Calu3 (cell line): ENCODE measurements at regions not wholly inside any gene's neighbourhood (a gene's known extent, or its start where the extent isn't known, plus 50 kb on each side); places are given as distances from the start of the nearest gene placed in this dataset.

ENCODE experiments used
- BruUV-seq: library from RNA; stranded (reverse); fragments of 400-500 nt; replicated peaks from 2 replicates; lab custom pipeline; 2021; lab: Mats Ljungman, UMichigan
- CTCF ChIA-PET: fragments of 300-600 bp; sonication (Branson Sonifier 250); formaldehyde crosslinking; loops from one replicate; lab custom pipeline; 2022; ENCODE audit warnings: antibody characterized with exemption; lab: Charles Lee
- DNase-seq: peaks from one replicate; pipeline ENCODE4 v3.0.0; 2022
- H3K27ac Mint-ChIP-seq: one replicate; pipeline ENCODE4 v1.8.0; 2022; ENCODE audit warnings: mixed read lengths; ENCODE audit not compliant: unreplicated experiment
- H3K27me3 Mint-ChIP-seq: one replicate; pipeline ENCODE4 v1.8.0; 2022; ENCODE audit warnings: mixed read lengths; ENCODE audit not compliant: unreplicated experiment
- H3K36me3 Mint-ChIP-seq: one replicate; pipeline ENCODE4 v1.8.0; 2022; ENCODE audit warnings: mild to moderate bottlenecking, moderate library complexity, mixed read lengths; ENCODE audit not compliant: insufficient read depth, unreplicated experiment
- H3K4me1 Mint-ChIP-seq: one replicate; pipeline ENCODE4 v1.8.0; 2022; ENCODE audit warnings: mild to moderate bottlenecking, low read depth, mixed read lengths; ENCODE audit not compliant: unreplicated experiment
- H3K4me3 Mint-ChIP-seq: one replicate; pipeline ENCODE4 v1.8.0; 2022; ENCODE audit warnings: mild to moderate bottlenecking, low read depth, moderate library complexity, mixed read lengths; ENCODE audit not compliant: unreplicated experiment
- H3K9me3 Mint-ChIP-seq: one replicate; pipeline ENCODE4 v1.8.0; 2022; ENCODE audit warnings: low read depth, mixed read lengths; ENCODE audit not compliant: unreplicated experiment
- intact Hi-C: fragments of 100-400 bp; cut with micrococcal nuclease; formaldehyde crosslinking; loops from one replicate; pipeline ENCODE4 v1.10.0; 2022; ENCODE audit not compliant: unreplicated experiment
- TF ChIP-seq, protein P1 (sequence below): fragments of 200-600 bp; IDR thresholded peaks from one replicate; pipeline ENCODE4 v1.8.0; 2022; ENCODE audit warnings: antibody characterized with exemption; ENCODE audit not compliant: unreplicated experiment

DNA sequence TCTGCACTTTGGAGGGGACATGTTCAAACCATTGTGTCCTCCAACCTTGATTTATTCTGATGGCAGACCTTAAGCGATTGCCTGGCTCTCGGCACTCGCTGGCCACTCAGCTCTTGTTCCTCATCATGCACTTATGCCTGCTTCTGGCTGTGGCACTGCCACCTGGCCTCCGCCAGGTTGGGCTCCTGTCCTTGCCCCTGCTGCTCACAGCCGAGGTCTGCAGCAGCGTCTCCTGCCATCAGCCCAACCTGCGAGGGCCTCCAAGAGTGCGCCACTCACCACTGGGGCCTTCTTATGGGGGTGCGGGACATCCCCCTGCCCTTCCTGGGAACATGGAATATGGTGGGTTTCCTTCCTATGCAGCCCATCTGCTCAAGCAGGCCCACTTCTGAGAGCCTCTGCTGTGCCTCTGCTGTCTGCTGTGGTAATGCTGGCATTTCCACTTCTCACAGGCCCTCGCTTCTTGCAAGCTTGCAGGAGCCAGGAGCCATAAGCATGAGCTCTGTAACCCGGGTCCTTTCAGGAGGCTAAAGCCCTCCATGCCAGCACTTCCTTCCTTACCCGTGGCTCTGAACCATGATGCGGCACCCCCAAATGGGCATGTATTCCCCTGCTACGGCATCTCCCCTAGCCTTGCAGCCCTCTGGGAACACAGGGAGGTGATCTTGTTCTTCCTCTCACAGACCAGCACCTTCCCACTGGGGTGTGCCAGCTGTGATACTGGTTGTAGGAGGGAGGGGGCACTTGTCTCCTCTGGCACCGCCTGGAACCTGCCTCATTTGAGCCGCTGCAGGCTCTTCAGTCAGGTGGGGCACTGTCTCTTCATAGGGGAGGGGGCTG is 58.6 kb upstream of the HS6ST1 start:
- CTCF ChIA-PET, result no interaction called here
- no peak overlapping the region for H3K27ac Mint-ChIP-seq

DNA sequence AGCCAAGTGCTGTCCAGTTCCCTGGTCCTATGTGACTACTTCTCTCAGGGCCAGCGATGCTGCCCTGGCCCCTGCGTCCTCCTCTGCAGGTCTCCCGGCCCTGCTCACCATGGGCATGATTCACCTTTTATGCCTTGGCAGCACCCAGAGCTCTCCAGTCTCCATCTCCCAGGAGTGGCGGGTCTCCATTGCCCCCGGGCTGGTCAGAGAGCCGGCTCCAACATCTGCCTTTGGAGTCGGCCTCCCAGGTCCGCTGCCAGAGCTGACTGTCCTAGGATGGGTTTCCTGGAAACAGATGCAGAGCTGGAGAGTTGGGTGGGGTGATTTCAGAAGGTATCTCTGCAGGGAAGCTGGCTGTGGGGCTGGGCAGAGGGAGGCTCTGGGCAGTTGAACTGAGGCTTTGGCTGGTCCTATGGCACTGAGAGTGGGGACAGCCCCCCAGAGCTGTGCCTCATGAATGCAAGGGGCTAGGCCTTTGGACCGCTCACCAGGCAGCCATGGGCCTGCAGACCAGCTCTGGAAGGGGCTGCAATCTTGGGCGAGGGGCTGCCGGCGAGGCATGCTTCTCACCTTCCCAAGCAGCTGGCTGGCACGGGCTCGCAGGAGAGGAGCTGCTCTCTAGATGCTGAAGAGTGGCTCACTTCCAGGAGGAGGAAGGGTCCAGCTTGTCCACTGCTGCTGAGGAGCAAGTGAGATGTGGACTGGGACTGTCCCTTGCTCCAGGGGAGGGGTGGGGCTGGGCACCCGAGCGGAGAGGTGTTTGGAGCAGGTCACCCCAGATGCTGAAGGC is 59.8 kb upstream of the HS6ST1 start:
- TF ChIP-seq, protein P1, sequence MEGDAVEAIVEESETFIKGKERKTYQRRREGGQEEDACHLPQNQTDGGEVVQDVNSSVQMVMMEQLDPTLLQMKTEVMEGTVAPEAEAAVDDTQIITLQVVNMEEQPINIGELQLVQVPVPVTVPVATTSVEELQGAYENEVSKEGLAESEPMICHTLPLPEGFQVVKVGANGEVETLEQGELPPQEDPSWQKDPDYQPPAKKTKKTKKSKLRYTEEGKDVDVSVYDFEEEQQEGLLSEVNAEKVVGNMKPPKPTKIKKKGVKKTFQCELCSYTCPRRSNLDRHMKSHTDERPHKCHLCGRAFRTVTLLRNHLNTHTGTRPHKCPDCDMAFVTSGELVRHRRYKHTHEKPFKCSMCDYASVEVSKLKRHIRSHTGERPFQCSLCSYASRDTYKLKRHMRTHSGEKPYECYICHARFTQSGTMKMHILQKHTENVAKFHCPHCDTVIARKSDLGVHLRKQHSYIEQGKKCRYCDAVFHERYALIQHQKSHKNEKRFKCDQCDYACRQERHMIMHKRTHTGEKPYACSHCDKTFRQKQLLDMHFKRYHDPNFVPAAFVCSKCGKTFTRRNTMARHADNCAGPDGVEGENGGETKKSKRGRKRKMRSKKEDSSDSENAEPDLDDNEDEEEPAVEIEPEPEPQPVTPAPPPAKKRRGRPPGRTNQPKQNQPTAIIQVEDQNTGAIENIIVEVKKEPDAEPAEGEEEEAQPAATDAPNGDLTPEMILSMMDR, result no peak
- Mint-ChIP-seq H3K4me1 (no peaks in the 10 kb centered on the region), H3K27ac (no peak overlapping the region), H3K27me3 (peaks cover 5% of the 10 kb centered on the region), H3K4me3 (no peak overlapping the region), H3K9me3 (no peaks in the 10 kb centered on the region), H3K36me3 (no peaks in the 10 kb centered on the region)
- no peak for DNase-seq
- BruUV-seq, result no TSS peak
- CTCF ChIA-PET, result no interaction called here
- intact Hi-C loops, result no loop called here

More for the DNA sequence above, 58.6 kb upstream of the HS6ST1 start:
- no TSS peak for BruUV-seq
- Mint-ChIP-seq H3K27me3 (peaks cover 8% of the 10 kb centered on the region), H3K36me3 (no peaks in the 10 kb centered on the region), H3K4me3 (no peak overlapping the region), H3K4me1 (no peaks in the 10 kb centered on the region), H3K9me3 (no peaks in the 10 kb centered on the region)
- no peak for DNase-seq
- TF ChIP-seq, protein P1, result no peak
- intact Hi-C loops, result no loop called here

DNA sequence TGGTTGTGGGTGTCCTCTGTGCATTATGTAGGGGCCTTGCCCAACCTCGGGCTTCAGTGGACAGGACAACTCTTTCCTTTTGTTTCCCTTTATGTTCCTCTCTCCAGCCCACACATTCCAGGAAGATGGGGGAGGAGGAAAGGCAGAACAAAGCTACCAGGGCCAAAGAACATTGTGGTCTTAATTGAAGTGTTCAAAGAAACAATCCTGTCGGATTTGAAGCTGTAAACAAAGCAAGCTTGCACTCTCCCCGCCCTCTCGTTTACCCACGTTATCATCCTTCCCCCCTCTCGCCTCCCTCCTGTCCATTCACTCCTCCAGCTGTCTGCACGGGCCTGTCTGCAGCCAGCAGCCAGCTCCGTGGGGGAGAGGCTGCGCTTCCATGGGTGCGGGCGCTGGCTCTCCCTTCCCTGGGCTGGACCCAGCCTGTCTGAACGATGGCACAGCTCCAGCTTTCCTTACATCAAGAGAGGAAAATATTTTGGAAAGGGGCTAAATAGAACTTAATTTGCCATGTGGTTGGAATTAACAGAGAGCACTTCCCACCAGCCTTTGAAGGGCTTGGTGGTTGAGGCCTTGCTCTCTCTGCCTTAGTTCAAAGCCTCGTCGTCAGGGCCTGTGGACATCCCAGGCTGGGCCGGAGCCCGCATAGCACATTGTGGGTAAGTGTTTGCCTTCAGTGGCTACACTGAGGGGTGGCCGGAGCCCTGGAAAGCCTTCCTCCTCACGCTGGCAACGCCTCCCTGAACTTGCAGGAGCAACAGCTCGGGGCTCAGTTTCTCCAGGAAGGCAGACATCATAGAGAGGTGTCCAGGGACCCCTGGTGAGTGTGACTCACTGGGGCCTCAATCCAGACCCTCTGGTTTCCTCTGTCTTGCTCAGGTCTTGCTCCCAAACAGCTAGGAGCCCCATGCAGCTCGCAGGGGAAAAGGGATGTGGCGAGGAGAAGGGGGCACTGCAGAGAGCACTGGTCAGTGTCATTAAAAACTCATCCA is 60.6 kb upstream of the HS6ST1 start:
- H3K9me3 Mint-ChIP-seq, result no peaks in the 10 kb centered on the region
- H3K27ac Mint-ChIP-seq, result no peak overlapping the region
- no peaks in the 10 kb centered on the region for H3K4me1 Mint-ChIP-seq
- BruUV-seq, result no TSS peak
- no peak for DNase-seq
- TF ChIP-seq, protein P1, result no peak
- intact Hi-C loops, result no loop called here
- CTCF ChIA-PET, result no interaction called here
- H3K27me3 Mint-ChIP-seq, result no peaks in the 10 kb centered on the region
- H3K36me3 Mint-ChIP-seq, result no peaks in the 10 kb centered on the region
- no peak overlapping the region for H3K4me3 Mint-ChIP-seq
